OCI-LY1 (cell line): ENCODE measurements at regions not wholly inside any gene's neighbourhood (a gene's known extent, or its start where the extent isn't known, plus 50 kb on each side); places are given as distances from the start of the nearest gene placed in this dataset.

ENCODE experiments used
- EZH2 ChIP-seq: fragments of 200-600 bp; sonication (generic), shearing (Covaris generic); IDR thresholded peaks from 2 replicates; pipeline ENCODE4 v1.8.0; 2017; ENCODE audit warnings: borderline replicate concordance, mixed run types, mild to moderate bottlenecking, antibody characterized with exemption, low read length, moderate library complexity, mixed read lengths
- TF ChIP-seq, protein P1 (sequence below): fragments of 200-600 bp; sonication (generic), shearing (Covaris generic); IDR thresholded peaks from 2 replicates; pipeline ENCODE4 v1.5.1; 2017; ENCODE audit warnings: mild to moderate bottlenecking, antibody characterized with exemption, low read length, moderate library complexity, mixed read lengths

DNA sequence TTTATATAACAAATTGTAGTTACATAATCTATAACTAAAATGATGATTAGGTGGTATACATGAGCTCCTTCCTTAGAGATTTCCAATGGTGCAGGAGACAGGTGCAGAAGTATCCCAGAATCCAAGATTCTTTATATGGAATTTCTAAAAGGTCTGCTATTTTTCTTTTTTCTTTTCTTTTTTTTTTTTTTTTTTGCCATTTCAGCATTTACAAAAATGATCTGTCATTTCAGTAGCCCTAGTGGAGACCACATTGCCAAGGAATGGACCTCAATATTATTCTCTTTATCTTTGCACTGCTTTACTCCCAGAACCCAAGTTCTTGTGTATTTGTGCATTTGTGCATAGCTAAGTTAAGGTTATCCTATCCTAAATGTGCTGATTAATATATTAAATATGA is 61.7 kb downstream of the MRPS30 start:
- TF ChIP-seq EZH2: no peak
- TF ChIP-seq, protein P1, sequence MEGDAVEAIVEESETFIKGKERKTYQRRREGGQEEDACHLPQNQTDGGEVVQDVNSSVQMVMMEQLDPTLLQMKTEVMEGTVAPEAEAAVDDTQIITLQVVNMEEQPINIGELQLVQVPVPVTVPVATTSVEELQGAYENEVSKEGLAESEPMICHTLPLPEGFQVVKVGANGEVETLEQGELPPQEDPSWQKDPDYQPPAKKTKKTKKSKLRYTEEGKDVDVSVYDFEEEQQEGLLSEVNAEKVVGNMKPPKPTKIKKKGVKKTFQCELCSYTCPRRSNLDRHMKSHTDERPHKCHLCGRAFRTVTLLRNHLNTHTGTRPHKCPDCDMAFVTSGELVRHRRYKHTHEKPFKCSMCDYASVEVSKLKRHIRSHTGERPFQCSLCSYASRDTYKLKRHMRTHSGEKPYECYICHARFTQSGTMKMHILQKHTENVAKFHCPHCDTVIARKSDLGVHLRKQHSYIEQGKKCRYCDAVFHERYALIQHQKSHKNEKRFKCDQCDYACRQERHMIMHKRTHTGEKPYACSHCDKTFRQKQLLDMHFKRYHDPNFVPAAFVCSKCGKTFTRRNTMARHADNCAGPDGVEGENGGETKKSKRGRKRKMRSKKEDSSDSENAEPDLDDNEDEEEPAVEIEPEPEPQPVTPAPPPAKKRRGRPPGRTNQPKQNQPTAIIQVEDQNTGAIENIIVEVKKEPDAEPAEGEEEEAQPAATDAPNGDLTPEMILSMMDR: no peak
